CD14-positive monocyte (primary cell): ENCODE measurements at regions not wholly inside any gene's neighbourhood (a gene's known extent, or its start where the extent isn't known, plus 50 kb on each side); places are given as distances from the start of the nearest gene placed in this dataset.

ENCODE experiments used
- DNase-seq, 3 donors: peaks; one replicate each; pipeline ENCODE4 v3.0.0-alpha.2; 2011 to 2022
- H2AFZ ChIP-seq: 2 replicates; pipeline ENCODE4 v1.6.0; 2012; ENCODE audit warnings: mild to moderate bottlenecking, low read depth, low read length, inconsistent platforms; ENCODE audit not compliant: insufficient read depth, poor library complexity, severe bottlenecking
- H3K27ac ChIP-seq, 2 donors: 1 replicate in 1 of 2; 2 replicates in 1 of 2; pipeline ENCODE4 v1.5.1; 2012 to 2013; ENCODE audit warnings: low read length in 2 of 2, control low read depth in 1 of 2, inconsistent platforms in 1 of 2, low read depth in 1 of 2, mild to moderate bottlenecking in 1 of 2
- H3K27me3 ChIP-seq, 2 donors: one replicate each; pipeline versions ENCODE4 v1.6.0 to v1.6.1; 2011 to 2013; ENCODE audit warnings: low read length in 2 of 2; ENCODE audit not compliant: control insufficient read depth in 2 of 2, insufficient read depth in 2 of 2
- H3K36me3 ChIP-seq, 2 donors: replicated peaks in 1 of 2; 1 replicate in 1 of 2; 2 replicates in 1 of 2; pipeline versions ENCODE4 v1.5.1 to v1.6.1; 2012 to 2013; ENCODE audit warnings: low read length in 2 of 2, control low read depth in 1 of 2, inconsistent platforms in 1 of 2, mild to moderate bottlenecking in 1 of 2; ENCODE audit not compliant: insufficient read depth in 2 of 2, control insufficient read depth in 1 of 2
- H3K4me1 ChIP-seq, 2 donors: 1 replicate in 1 of 2; 2 replicates in 1 of 2; pipeline versions ENCODE4 v1.5.1 to v1.6.1; 2012 to 2013; ENCODE audit warnings: low read length in 2 of 2, control low read depth in 1 of 2, inconsistent platforms in 1 of 2, mild to moderate bottlenecking in 1 of 2, moderate library complexity in 1 of 2; ENCODE audit not compliant: insufficient read depth in 2 of 2, control insufficient read depth in 1 of 2
- H3K4me2 ChIP-seq: replicated peaks from 2 replicates; pipeline ENCODE3; 2012; ENCODE audit warnings: low read length, moderate library complexity, mild to moderate bottlenecking; ENCODE audit not compliant: poor library complexity, severe bottlenecking; ENCODE audit errors: extremely low read depth
- H3K4me3 ChIP-seq, 3 experiments: fragments of 200-600 bp in 1 of 3; sonication (generic) in 1 of 3; replicated peaks in 1 of 3; 1 replicate in 2 of 3; 2 replicates in 1 of 3; pipeline ENCODE4 v1.5.1; 2011 to 2013; ENCODE audit warnings: low read length in 3 of 3, mild to moderate bottlenecking in 3 of 3, control low read depth in 2 of 3, low read depth in 2 of 3, inconsistent platforms in 1 of 3, moderate library complexity in 1 of 3
- H3K79me2 ChIP-seq: 2 replicates; pipeline ENCODE4 v1.6.0; 2012; ENCODE audit warnings: mild to moderate bottlenecking, control low read depth, inconsistent platforms, low read length, moderate library complexity; ENCODE audit not compliant: insufficient read depth
- H3K9ac ChIP-seq: 2 replicates; pipeline ENCODE4 v1.6.0; 2017; ENCODE audit warnings: low read length, mild to moderate bottlenecking; ENCODE audit not compliant: insufficient read depth, poor library complexity, severe bottlenecking
- H3K9me3 ChIP-seq, 2 donors: replicated peaks in 1 of 2; 1 replicate in 1 of 2; 2 replicates in 1 of 2; pipeline versions ENCODE4 v1.5.1 to v1.6.1; 2012 to 2013; ENCODE audit warnings: low read length in 2 of 2, control low read depth in 1 of 2; ENCODE audit not compliant: control insufficient read depth in 1 of 2, insufficient read depth in 1 of 2
- H4K20me1 ChIP-seq: 2 replicates; pipeline ENCODE4 v1.6.0; 2012; ENCODE audit warnings: mild to moderate bottlenecking, low read length, control low read depth, moderate library complexity; ENCODE audit not compliant: insufficient read depth
- H3K27ac Mint-ChIP-seq, 7 donors: one replicate each; pipeline ENCODE4 v1.8.0; 2020; ENCODE audit warnings: mild to moderate bottlenecking in 7 of 7, mixed read lengths in 7 of 7, moderate library complexity in 6 of 7, inconsistent platforms in 2 of 7
- H3K27me3 Mint-ChIP-seq, 3 donors: one replicate each; pipeline ENCODE4 v1.8.0; 2021 to 2022; ENCODE audit warnings: low read depth in 3 of 3, mild to moderate bottlenecking in 3 of 3, mixed read lengths in 3 of 3, moderate library complexity in 3 of 3, inconsistent platforms in 1 of 3
- H3K36me3 Mint-ChIP-seq, 2 donors: one replicate each; pipeline ENCODE4 v1.8.0; 2020; ENCODE audit warnings: mixed read lengths in 2 of 2, inconsistent platforms in 1 of 2, mild to moderate bottlenecking in 1 of 2
- H3K4me1 Mint-ChIP-seq: one replicate; pipeline ENCODE4 v1.8.0; 2020; ENCODE audit warnings: mild to moderate bottlenecking, mixed read lengths
- H3K4me3 Mint-ChIP-seq, 2 donors: one replicate each; pipeline ENCODE4 v1.8.0; 2020; ENCODE audit warnings: mild to moderate bottlenecking in 2 of 2, mixed read lengths in 2 of 2, moderate library complexity in 1 of 2
- H3K9me3 Mint-ChIP-seq, 7 donors: one replicate each; pipeline ENCODE4 v1.8.0; 2020 to 2022; ENCODE audit warnings: mixed read lengths in 7 of 7, mild to moderate bottlenecking in 6 of 7, moderate library complexity in 6 of 7, inconsistent platforms in 2 of 7
- CTCF ChIP-seq: fragments of 200-600 bp; IDR thresholded peaks from one replicate; pipeline ENCODE4 v1.8.0; 2022; ENCODE audit warnings: antibody characterized with exemption, mild to moderate bottlenecking
- WGBS: methylation state at CpG from one replicate; pipeline ENCODE4 v1.1.5; 2013; ENCODE audit warnings: missing lambda C conversion rate; ENCODE audit not compliant: insufficient coverage; 5-methylcytosine and 5-hydroxymethylcytosine counted together
- intact Hi-C, 2 donors: fragments of 100-400 bp; cut with micrococcal nuclease; formaldehyde crosslinking; loops; one replicate each; pipeline versions ENCODE4 v1.15.0 to v1.15.1; 2023

GRCh38 chr3:181998828-181999227 lies 287.1 kb downstream of the SOX2 start:
- intact Hi-C loops: no loop called here
- Histone ChIP-seq H3K4me3 (no peak overlapping the region), H3K4me2 (no peak overlapping the region), H3K9ac (no peak overlapping the region), H3K27ac (no peak overlapping the region), H3K27me3 (no peaks in the 10 kb centered on the region), H2AFZ (no peak overlapping the region), H4K20me1 (no peaks in the 10 kb centered on the region), H3K4me1 (no peaks in the 10 kb centered on the region), H3K79me2 (no peaks in the 10 kb centered on the region), H3K9me3 (no peaks in the 10 kb centered on the region), H3K36me3 (no peaks in the 10 kb centered on the region)
- Mint-ChIP-seq H3K27me3 (peaks cover 0 to 2% (median 0%) of the 10 kb centered on the region in 3 donors), H3K4me1 (no peaks in the 10 kb centered on the region), H3K4me3 (no peak overlapping the region), H3K27ac (no peak overlapping the region), H3K9me3 (peaks cover 1 to 11% (median 4%) of the 10 kb centered on the region in 7 donors), H3K36me3 (no peaks in the 10 kb centered on the region)
- no peak for DNase-seq
- WGBS: no CpG with 5 or more reads among the region's 4 CpGs
- no peak for TF ChIP-seq CTCF

GRCh38 chr3:181999314-181999713 lies 287.6 kb downstream of the SOX2 start:
- intact Hi-C loops: no loop called here
- no peaks in the 10 kb centered on the region for H3K36me3 ChIP-seq
- no peaks in the 10 kb centered on the region for H3K4me1 Mint-ChIP-seq
- no peak overlapping the region for H3K4me3 Mint-ChIP-seq
- no peak for TF ChIP-seq CTCF
- DNase-seq: no peak
- H3K79me2 ChIP-seq: no peaks in the 10 kb centered on the region
- WGBS: no CpG with 5 or more reads among the region's 6 CpGs
- no peak overlapping the region for H2AFZ ChIP-seq
- no peaks in the 10 kb centered on the region for H4K20me1 ChIP-seq
- no peaks in the 10 kb centered on the region for H3K27me3 ChIP-seq
- H3K36me3 Mint-ChIP-seq: no peaks in the 10 kb centered on the region
- no peak overlapping the region for H3K27ac Mint-ChIP-seq
- no peak overlapping the region for H3K4me2 ChIP-seq
- no peak overlapping the region for H3K27ac ChIP-seq
- peaks cover 1 to 6% (median 3%) of the 10 kb centered on the region in 7 donors for H3K9me3 Mint-ChIP-seq
- no peaks in the 10 kb centered on the region for H3K9me3 ChIP-seq
- peaks cover 0 to 2% (median 0%) of the 10 kb centered on the region in 3 donors for H3K27me3 Mint-ChIP-seq
- no peak overlapping the region for H3K9ac ChIP-seq
- no peak overlapping the region for H3K4me3 ChIP-seq
- H3K4me1 ChIP-seq: no peaks in the 10 kb centered on the region
